ENCODE measurements at regions not wholly inside any gene's neighbourhood (a gene's known extent, or its start where the extent isn't known, plus 50 kb on each side); places are given as distances from the start of the nearest gene placed in this dataset.

- DNase-seq (ENCODE audit: insufficient read length, low spot score) (peak; percentile 16), FAIRE-seq (peak; percentile 67)
- peak; percentile 57 for TF ChIP-seq CTCF (IDR thresholded peaks at IDR 0.05; ENCODE audit: insufficient read depth, missing control alignments)
Observed at GRCh38 chr3:117355566-117355965, 646.0 kb downstream of the TUSC7 start.

GRCh38 chr3:117356091-117356705 is 646.6 kb downstream of the TUSC7 start:
- no peak for TF ChIP-seq CTCF (IDR thresholded peaks at IDR 0.05; ENCODE audit: insufficient read depth, missing control alignments)
- FAIRE-seq (no peak), DNase-seq (ENCODE audit: insufficient read length, low spot score) (no peak)

- no peak for TF ChIP-seq CTCF (IDR thresholded peaks at IDR 0.05; ENCODE audit: insufficient read depth, missing control alignments)
- DNase-seq (ENCODE audit: insufficient read length, low spot score) (no peak), FAIRE-seq (no peak)
Observed at GRCh38 chr3:117358717-117359314, 649.2 kb downstream of the TUSC7 start.

GRCh38 chr3:117366574-117366973 is 657.0 kb downstream of the TUSC7 start:
- TF ChIP-seq CTCF (IDR thresholded peaks at IDR 0.05; ENCODE audit: insufficient read depth, missing control alignments), result no peak
- DNase-seq (ENCODE audit: insufficient read length, low spot score), result no peak
- FAIRE-seq, result peak; percentile 6

- no peak for DNase-seq (ENCODE audit: insufficient read length, low spot score)
- no peak for TF ChIP-seq CTCF (IDR thresholded peaks at IDR 0.05; ENCODE audit: insufficient read depth, missing control alignments)
- FAIRE-seq, result no peak
Observed at GRCh38 chr3:117367861-117368260, 658.3 kb downstream of the TUSC7 start.

GRCh38 chr3:117380631-117381030 is 671.1 kb downstream of the TUSC7 start:
- no peak for FAIRE-seq

More at GRCh38 chr3:117380631-117381030, 671.1 kb downstream of the TUSC7 start:
- DNase-seq (ENCODE audit: insufficient read length, low spot score), result no peak
- TF ChIP-seq CTCF (IDR thresholded peaks at IDR 0.05; ENCODE audit: insufficient read depth, missing control alignments), result no peak
